HCT116 (cell line): ENCODE measurements at regions not wholly inside any gene's neighbourhood (a gene's known extent, or its start where the extent isn't known, plus 50 kb on each side); places are given as distances from the start of the nearest gene placed in this dataset.

Experiments used
- ATAC-seq: fragments of 200-7000 bp; cut with Tn5 transposase; 2 replicates; pipeline ENCODE4 v1.9.1; 2020; ENCODE audit warnings: mild to moderate bottlenecking, moderate library complexity
- BruUV-seq: library from RNA; stranded (reverse); fragments of 400-500 nt; replicated peaks from 2 replicates; lab custom pipeline; 2021; lab: Mats Ljungman, UMichigan
- CTCF ChIA-PET: fragments of 300-600 bp; sonication (Branson Sonifier 250); formaldehyde crosslinking; loops from one replicate; lab custom pipeline; 2021; ENCODE audit warnings: antibody characterized with exemption; lab: Charles Lee
- POLR2A ChIA-PET: fragments of 300-600, 350-600 bp; sonication (Branson Sonifier 250); formaldehyde crosslinking; loops from one replicate; lab custom pipeline; 2021; ENCODE audit warnings: antibody characterized with exemption; lab: Charles Lee
- RAD21 ChIA-PET, 2 experiments: fragments of 300-600 bp; sonication (Branson Sonifier 250); formaldehyde crosslinking; loops; one replicate each; lab custom pipeline; 2023; ENCODE audit warnings: low total read pairs in 2 of 2; ENCODE audit not compliant: uncharacterized antibody in 2 of 2, unreplicated experiment in 2 of 2, low non-redundant PET in 1 of 2; lab: Charles Lee
- DNase-seq: peaks from one replicate; pipeline ENCODE4 v3.0.0-alpha.2; 2010; ENCODE audit warnings: low read depth, low spot score
- H2AFZ ChIP-seq: fragments of 200-600 bp; shearing (Covaris generic), sonication (generic); 2 replicates; pipeline ENCODE4 v1.6.1; 2017; ENCODE audit warnings: low read depth, mixed run types, mixed read lengths, antibody characterized with exemption, low read length; ENCODE audit not compliant: poor library complexity, severe bottlenecking
- H3K27ac ChIP-seq: 2 replicates; pipeline ENCODE4 v1.5.1; 2012; ENCODE audit warnings: low read depth, low read length
- H3K27me3 ChIP-seq: fragments of 200-600 bp; sonication (generic); 2 replicates; pipeline ENCODE4 v1.6.1; 2016; ENCODE audit warnings: mixed run types, low read length, mixed read lengths; ENCODE audit not compliant: insufficient read depth
- H3K36me3 ChIP-seq, 2 experiments: fragments of 200-500 bp in 1 of 2; fragments of 200-600 bp in 1 of 2; sonication (Bioruptor generic) in 1 of 2; sonication (generic) in 1 of 2; 2 replicates each; pipeline versions ENCODE4 v1.5.1 to v1.6.1; 2014 to 2016; ENCODE audit warnings: low read length in 2 of 2, inconsistent platforms in 1 of 2, mixed read lengths in 1 of 2, mixed run types in 1 of 2; ENCODE audit not compliant: insufficient read depth in 2 of 2, control insufficient read depth in 1 of 2
- H3K4me1 ChIP-seq, 2 experiments: fragments of 200-600 bp in 1 of 2; sonication (generic) in 1 of 2; 2 replicates each; pipeline versions ENCODE4 v1.5.1 to v1.6.1; 2012 to 2017; ENCODE audit warnings: low read length in 2 of 2, inconsistent platforms in 1 of 2, mild to moderate bottlenecking in 1 of 2, mixed read lengths in 1 of 2, mixed run types in 1 of 2, moderate library complexity in 1 of 2; ENCODE audit not compliant: insufficient read depth in 2 of 2, control insufficient read depth in 1 of 2
- H3K4me2 ChIP-seq: fragments of 200-600 bp; sonication (generic); 2 replicates; pipeline ENCODE4 v1.6.1; 2017; ENCODE audit warnings: mixed run types, low read length, mixed read lengths
- H3K4me3 ChIP-seq, 2 experiments: fragments of 200-600 bp in 1 of 2; sonication (generic) in 1 of 2; replicated peaks in 1 of 2; 2 replicates each; pipeline ENCODE4 v1.5.1; 2011 to 2016; ENCODE audit warnings: low read length in 2 of 2, control low read depth in 1 of 2, low read depth in 1 of 2, mild to moderate bottlenecking in 1 of 2, mixed read lengths in 1 of 2, mixed run types in 1 of 2
- H3K79me2 ChIP-seq: fragments of 200-600 bp; sonication (generic); 2 replicates; pipeline ENCODE4 v1.6.1; 2017; ENCODE audit warnings: mild to moderate bottlenecking, mixed run types, low read length, moderate library complexity, mixed read lengths; ENCODE audit not compliant: insufficient read depth
- H3K9ac ChIP-seq: fragments of 200-600 bp; sonication (generic); 2 replicates; pipeline ENCODE4 v1.6.1; 2016; ENCODE audit warnings: low read length, mixed read lengths
- H3K9me2 ChIP-seq: fragments of 200-600 bp; sonication (generic), shearing (Covaris generic); 2 replicates; pipeline ENCODE4 v1.6.1; 2017; ENCODE audit warnings: mixed run types, mild to moderate bottlenecking, moderate library complexity; ENCODE audit not compliant: insufficient read depth
- H3K9me3 ChIP-seq, 2 experiments: fragments of 200-500 bp in 1 of 2; fragments of 200-600 bp in 1 of 2; sonication (Bioruptor generic) in 1 of 2; sonication (generic) in 1 of 2; 2 replicates each; pipeline ENCODE4 v1.6.1; 2014 to 2017; ENCODE audit warnings: low read length in 2 of 2, mixed read lengths in 2 of 2, inconsistent platforms in 1 of 2, low read depth in 1 of 2, mild to moderate bottlenecking in 1 of 2, mixed run types in 1 of 2, moderate library complexity in 1 of 2; ENCODE audit not compliant: control insufficient read depth in 1 of 2, insufficient read depth in 1 of 2
- H4K20me1 ChIP-seq: fragments of 200-600 bp; sonication (generic), shearing (Covaris generic); 2 replicates; pipeline ENCODE4 v1.6.1; 2017; ENCODE audit warnings: mixed run types, mild to moderate bottlenecking, moderate library complexity; ENCODE audit not compliant: insufficient read depth
- CBX3 ChIP-seq: IDR thresholded peaks from 2 replicates; pipeline ENCODE4 v1.6.1; 2012; ENCODE audit warnings: low read depth
- ELF1 ChIP-seq: IDR thresholded peaks from 2 replicates; pipeline ENCODE4 v1.6.1; 2012; ENCODE audit warnings: low read depth, borderline replicate concordance
- EZH2 ChIP-seq: fragments of 200-600 bp; sonication (generic); IDR thresholded peaks from 2 replicates; pipeline ENCODE4 v1.6.1; 2017; ENCODE audit warnings: antibody characterized with exemption, mixed run types
- JUND ChIP-seq: IDR thresholded peaks from 2 replicates; pipeline ENCODE4 v1.6.1; 2012
- SRF ChIP-seq: IDR thresholded peaks from 2 replicates; pipeline ENCODE4 v1.6.1; 2012; ENCODE audit warnings: low read depth
- TCF7L2 ChIP-seq: IDR thresholded peaks from 2 replicates; pipeline ENCODE4 v1.7.0; 2011; ENCODE audit warnings: borderline replicate concordance, inconsistent platforms; ENCODE audit not compliant: insufficient read depth, insufficient read length; ENCODE audit errors: extremely low read depth
- YY1 ChIP-seq: IDR thresholded peaks from 2 replicates; pipeline ENCODE4 v1.6.1; 2011; ENCODE audit warnings: low read length, low read depth, moderate library complexity, mild to moderate bottlenecking; ENCODE audit not compliant: insufficient replicate concordance; ENCODE audit errors: extremely low read depth
- intact Hi-C: fragments of 100-400 bp; cut with micrococcal nuclease; formaldehyde crosslinking; loops from 2 replicates; pipeline ENCODE4 v1.10.0; 2022
- TF ChIP-seq, protein P1 (sequence below): IDR thresholded peaks from 2 replicates; pipeline ENCODE4 v1.6.1; 2012; ENCODE audit warnings: low read depth
- TF ChIP-seq, protein P2 (sequence below): IDR thresholded peaks from 2 replicates; pipeline ENCODE4 v1.6.1; 2011; ENCODE audit warnings: mild to moderate bottlenecking, low read length, moderate library complexity; ENCODE audit not compliant: insufficient replicate concordance; ENCODE audit errors: extremely low read depth

DNA sequence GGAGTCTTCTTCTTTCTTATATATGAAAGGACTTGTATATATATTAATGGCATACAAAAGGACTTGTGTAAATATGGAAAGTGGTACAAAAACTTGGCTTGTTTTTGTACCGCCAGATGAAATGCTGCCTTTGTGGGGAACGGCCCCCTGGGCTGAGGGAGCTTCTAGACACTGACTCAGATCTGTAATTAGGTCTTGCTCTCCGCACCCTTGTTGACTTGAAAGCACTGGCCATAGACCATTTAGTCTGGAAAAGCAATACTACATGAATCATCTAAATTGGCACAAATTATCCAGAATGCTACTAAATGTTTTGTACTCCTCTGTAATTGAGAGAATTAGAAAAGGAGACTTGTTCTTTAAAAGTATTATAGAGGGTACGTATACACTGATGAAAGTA, 399.9 kb upstream of the RGS6 start:
- ATAC-seq: no peak
- Histone ChIP-seq H3K36me3 (no peaks in the 10 kb centered on the region), H3K4me2 (no peak overlapping the region), H3K9me3 (no peaks in the 10 kb centered on the region), H3K4me1 (no peaks in the 10 kb centered on the region), H3K27me3 (no peaks in the 10 kb centered on the region), H3K79me2 (no peaks in the 10 kb centered on the region; the same call in 1 of the 2 replicates), H3K27ac (no peak overlapping the region), H4K20me1 (no peaks in the 10 kb centered on the region), H3K4me3 (no peak overlapping the region), H3K9ac (no peak overlapping the region), H2AFZ (no peak overlapping the region), H3K9me2 (no peaks in the 10 kb centered on the region)
- no peak for DNase-seq
- no TSS peak for BruUV-seq
- CTCF ChIA-PET: no interaction called here
- RAD21 ChIA-PET: interaction anchor here in 1 of 2 experiments (0.6 kb wide), 1 partner anchor 174 kb away, joined by 5 read pairs; no protein-coding TSS in a partner anchor
- intact Hi-C loops: no loop called here
- POLR2A ChIA-PET: no interaction called here
- TF ChIP-seq CBX3 (no peak), JUND (no peak), ELF1 (no peak), TCF7L2 (no peak), EZH2 (no peak), SRF (no peak), YY1 (no peak)
- TF ChIP-seq, protein P1, sequence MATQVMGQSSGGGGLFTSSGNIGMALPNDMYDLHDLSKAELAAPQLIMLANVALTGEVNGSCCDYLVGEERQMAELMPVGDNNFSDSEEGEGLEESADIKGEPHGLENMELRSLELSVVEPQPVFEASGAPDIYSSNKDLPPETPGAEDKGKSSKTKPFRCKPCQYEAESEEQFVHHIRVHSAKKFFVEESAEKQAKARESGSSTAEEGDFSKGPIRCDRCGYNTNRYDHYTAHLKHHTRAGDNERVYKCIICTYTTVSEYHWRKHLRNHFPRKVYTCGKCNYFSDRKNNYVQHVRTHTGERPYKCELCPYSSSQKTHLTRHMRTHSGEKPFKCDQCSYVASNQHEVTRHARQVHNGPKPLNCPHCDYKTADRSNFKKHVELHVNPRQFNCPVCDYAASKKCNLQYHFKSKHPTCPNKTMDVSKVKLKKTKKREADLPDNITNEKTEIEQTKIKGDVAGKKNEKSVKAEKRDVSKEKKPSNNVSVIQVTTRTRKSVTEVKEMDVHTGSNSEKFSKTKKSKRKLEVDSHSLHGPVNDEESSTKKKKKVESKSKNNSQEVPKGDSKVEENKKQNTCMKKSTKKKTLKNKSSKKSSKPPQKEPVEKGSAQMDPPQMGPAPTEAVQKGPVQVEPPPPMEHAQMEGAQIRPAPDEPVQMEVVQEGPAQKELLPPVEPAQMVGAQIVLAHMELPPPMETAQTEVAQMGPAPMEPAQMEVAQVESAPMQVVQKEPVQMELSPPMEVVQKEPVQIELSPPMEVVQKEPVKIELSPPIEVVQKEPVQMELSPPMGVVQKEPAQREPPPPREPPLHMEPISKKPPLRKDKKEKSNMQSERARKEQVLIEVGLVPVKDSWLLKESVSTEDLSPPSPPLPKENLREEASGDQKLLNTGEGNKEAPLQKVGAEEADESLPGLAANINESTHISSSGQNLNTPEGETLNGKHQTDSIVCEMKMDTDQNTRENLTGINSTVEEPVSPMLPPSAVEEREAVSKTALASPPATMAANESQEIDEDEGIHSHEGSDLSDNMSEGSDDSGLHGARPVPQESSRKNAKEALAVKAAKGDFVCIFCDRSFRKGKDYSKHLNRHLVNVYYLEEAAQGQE: no peak
- TF ChIP-seq, protein P2, sequence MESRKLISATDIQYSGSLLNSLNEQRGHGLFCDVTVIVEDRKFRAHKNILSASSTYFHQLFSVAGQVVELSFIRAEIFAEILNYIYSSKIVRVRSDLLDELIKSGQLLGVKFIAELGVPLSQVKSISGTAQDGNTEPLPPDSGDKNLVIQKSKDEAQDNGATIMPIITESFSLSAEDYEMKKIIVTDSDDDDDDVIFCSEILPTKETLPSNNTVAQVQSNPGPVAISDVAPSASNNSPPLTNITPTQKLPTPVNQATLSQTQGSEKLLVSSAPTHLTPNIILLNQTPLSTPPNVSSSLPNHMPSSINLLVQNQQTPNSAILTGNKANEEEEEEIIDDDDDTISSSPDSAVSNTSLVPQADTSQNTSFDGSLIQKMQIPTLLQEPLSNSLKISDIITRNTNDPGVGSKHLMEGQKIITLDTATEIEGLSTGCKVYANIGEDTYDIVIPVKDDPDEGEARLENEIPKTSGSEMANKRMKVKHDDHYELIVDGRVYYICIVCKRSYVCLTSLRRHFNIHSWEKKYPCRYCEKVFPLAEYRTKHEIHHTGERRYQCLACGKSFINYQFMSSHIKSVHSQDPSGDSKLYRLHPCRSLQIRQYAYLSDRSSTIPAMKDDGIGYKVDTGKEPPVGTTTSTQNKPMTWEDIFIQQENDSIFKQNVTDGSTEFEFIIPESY: no peak
- TF ChIP-seq, all 23 proteins: peak for 0
